Prostate gland (tissue), 2 donors: ENCODE measurements at regions not wholly inside any gene's neighbourhood (a gene's known extent, or its start where the extent isn't known, plus 50 kb on each side); places are given as distances from the start of the nearest gene placed in this dataset.
A peak's percentile ranks its signal among the peaks of the same experiment; 100 is the strongest.
"Not testable (repeated sequence)": the region's sequence is repeated elsewhere in the genome, so short reads cannot be mapped to it uniquely, and the experiment has no call there.

Experiments
- DNase-seq: peaks from one replicate; pipeline ENCODE4 v3.0.0-alpha.2; 2019; ENCODE audit warnings: low spot score
- H3K27ac ChIP-seq, 2 donors: fragments of 200-600 bp; sonication (generic); 2 replicates each; pipeline ENCODE4 v1.5.1; 2017 to 2019
- H3K27me3 ChIP-seq: fragments of 200-600 bp; sonication (generic); replicated peaks from 2 replicates; pipeline ENCODE4 v1.5.1; 2019; ENCODE audit not compliant: insufficient read depth
- H3K36me3 ChIP-seq, 2 donors: fragments of 200-600 bp; sonication (generic); 1 replicate in 1 of 2; 2 replicates in 1 of 2; pipeline versions ENCODE4 v1.5.1 to v1.8.1; 2017 to 2019
- H3K4me1 ChIP-seq: fragments of 200-600 bp; sonication (generic); replicated peaks from 2 replicates; pipeline ENCODE4 v1.5.1; 2019
- H3K4me3 ChIP-seq, 2 donors: fragments of 200-600 bp; sonication (generic); 2 replicates each; pipeline ENCODE4 v1.5.1; 2017 to 2019
- H3K9me3 ChIP-seq: fragments of 200-600 bp; sonication (generic); 2 replicates; pipeline ENCODE4 v1.5.1; 2017
- CTCF ChIP-seq, 4 experiments: fragments of 200-600 bp in 2 of 4; fragments of 450-650 bp in 2 of 4; sonication (generic) in 2 of 4; IDR thresholded peaks; 1 replicate in 3 of 4; 2 replicates in 1 of 4; pipeline ENCODE4 v1.5.1; 2016 to 2019; ENCODE audit warnings: antibody characterized with exemption in 4 of 4, mild to moderate bottlenecking in 2 of 4, moderate library complexity in 2 of 4
- POLR2A ChIP-seq: fragments of 450-650 bp; IDR thresholded peaks from one replicate; pipeline ENCODE4 v1.6.1; 2016; ENCODE audit warnings: antibody characterized with exemption, mild to moderate bottlenecking
- POLR2AphosphoS5 ChIP-seq: sonication (generic); formaldehyde crosslinking; IDR thresholded peaks from one replicate; pipeline ENCODE4 v1.6.1; 2017; ENCODE audit warnings: antibody characterized with exemption
- WGBS: methylation state at CpG from one replicate; pipeline ENCODE4 v1.1.5; 2018; 5-methylcytosine and 5-hydroxymethylcytosine counted together
- intact Hi-C: fragments of 100-400 bp; cut with DNase I; formaldehyde crosslinking; loops from one replicate; pipeline ENCODE4 v1.14.2; 2022

- Histone ChIP-seq H3K36me3 (no peaks in the 10 kb centered on the region), H3K4me3 (no peak overlapping the region), H3K4me1 (no peaks in the 10 kb centered on the region), H3K27ac (no peak overlapping the region), H3K27me3 (no peaks in the 10 kb centered on the region), H3K9me3 (no peaks in the 10 kb centered on the region)
- no peak for DNase-seq
- intact Hi-C loops = no loop called here
- WGBS = 66% methylated on average over 3 of the region's 3 CpGs
- no peak for TF ChIP-seq CTCF (IDR thresholded peaks at IDR 0.05)
- TF ChIP-seq POLR2AphosphoS5 = no peak
- TF ChIP-seq POLR2A = no peak
These were observed 602.9 kb downstream of the IPMK start for GRCh38 chr10:57664815-57665214.

GRCh38 chr10:57663401-57663800 is 604.3 kb downstream of the IPMK start:
- Histone ChIP-seq H3K27ac (no peak overlapping the region), H3K4me3 (no peak overlapping the region), H3K4me1 (no peaks in the 10 kb centered on the region), H3K27me3 (no peaks in the 10 kb centered on the region), H3K36me3 (no peaks in the 10 kb centered on the region), H3K9me3 (no peaks in the 10 kb centered on the region)
- 76% methylated on average over 2 of the region's 2 CpGs for WGBS
- DNase-seq = no peak
- intact Hi-C loops = no loop called here
- TF ChIP-seq POLR2AphosphoS5 (no peak), CTCF (IDR thresholded peaks at IDR 0.05) (no peak), POLR2A (no peak)

GRCh38 chr10:57661206-57661605 is 606.5 kb downstream of the IPMK start:
- WGBS = 83% methylated on average over 4 of the region's 4 CpGs
- intact Hi-C loops = no loop called here
- DNase-seq = no peak
- Histone ChIP-seq H3K4me1 (no peaks in the 10 kb centered on the region), H3K27me3 (no peaks in the 10 kb centered on the region), H3K27ac (no peak overlapping the region), H3K36me3 (no peaks in the 10 kb centered on the region), H3K4me3 (no peak overlapping the region), H3K9me3 (no peaks in the 10 kb centered on the region)
- TF ChIP-seq POLR2A = no peak
- no peak for TF ChIP-seq CTCF (IDR thresholded peaks at IDR 0.05)
- TF ChIP-seq POLR2AphosphoS5 = no peak

GRCh38 chr10:57657164-57657765 is 610.4 kb downstream of the IPMK start:
- DNase-seq = peak; percentile 15
- Histone ChIP-seq H3K27ac (no peak overlapping the region), H3K27me3 (no peaks in the 10 kb centered on the region), H3K36me3 (no peaks in the 10 kb centered on the region), H3K9me3 (no peaks in the 10 kb centered on the region), H3K4me1 (no peaks in the 10 kb centered on the region), H3K4me3 (no peak overlapping the region)
- TF ChIP-seq CTCF (IDR thresholded peaks at IDR 0.05) (peak in 3 of 4 experiments; percentile 38 to 48 (median 43)), POLR2A (no peak)
- intact Hi-C loops = no loop called here
- WGBS = 34% methylated on average over 5 of the region's 5 CpGs

- no peak for TF ChIP-seq POLR2AphosphoS5
- no peak for TF ChIP-seq CTCF (IDR thresholded peaks at IDR 0.05)
- TF ChIP-seq POLR2A = no peak
These were observed 612.8 kb downstream of the IPMK start for GRCh38 chr10:57654856-57655255.

GRCh38 chr10:57645108-57645507 is 622.6 kb downstream of the IPMK start:
- H3K36me3 ChIP-seq, H3K27ac ChIP-seq, H3K9me3 ChIP-seq, DNase-seq, H3K4me3 ChIP-seq, H3K27me3 ChIP-seq, intact Hi-C loops, H3K4me1 ChIP-seq: not testable (repeated sequence)
- WGBS = 87% methylated on average over 3 of the region's 3 CpGs

More at GRCh38 chr10:57654856-57655255, 612.8 kb downstream of the IPMK start:
- no peak overlapping the region for H3K27ac ChIP-seq
- 79% methylated on average over 2 of the region's 2 CpGs for WGBS
- H3K9me3 ChIP-seq = no peaks in the 10 kb centered on the region
- DNase-seq = no peak
- no peaks in the 10 kb centered on the region for H3K27me3 ChIP-seq
- H3K4me3 ChIP-seq = no peak overlapping the region
- H3K36me3 ChIP-seq = no peaks in the 10 kb centered on the region
- no peaks in the 10 kb centered on the region for H3K4me1 ChIP-seq
- intact Hi-C loops = no loop called here
